ENCODE measurements at regions not wholly inside any gene's neighbourhood (a gene's known extent, or its start where the extent isn't known, plus 50 kb on each side); places are given as distances from the start of the nearest gene placed in this dataset.

- DNase-seq: no peak
These were observed 173.3 kb upstream of the MYCN start for GRCh38 chr2:15766911-15767597.

DNA sequence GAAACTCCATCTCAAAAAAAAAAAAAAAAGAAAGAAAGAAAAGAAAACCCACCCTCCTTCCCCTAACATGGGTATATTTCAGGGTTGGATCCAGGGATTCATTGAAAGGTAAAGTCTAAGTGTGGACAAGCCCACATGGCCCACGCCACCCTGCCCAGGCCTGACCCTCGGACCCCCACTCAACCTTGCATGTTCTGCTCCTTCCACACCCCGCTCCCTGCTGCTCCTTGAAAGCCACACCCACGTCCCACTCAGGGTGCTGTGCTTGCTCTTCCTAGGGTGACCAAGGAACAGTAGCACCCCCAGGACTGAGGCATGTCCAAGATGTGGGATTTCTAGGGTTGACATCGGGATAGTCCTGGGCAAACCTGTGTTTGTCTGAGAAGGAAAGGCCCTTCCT is 172.7 kb upstream of the MYCN start:
- DNase-seq: no peak

DNA sequence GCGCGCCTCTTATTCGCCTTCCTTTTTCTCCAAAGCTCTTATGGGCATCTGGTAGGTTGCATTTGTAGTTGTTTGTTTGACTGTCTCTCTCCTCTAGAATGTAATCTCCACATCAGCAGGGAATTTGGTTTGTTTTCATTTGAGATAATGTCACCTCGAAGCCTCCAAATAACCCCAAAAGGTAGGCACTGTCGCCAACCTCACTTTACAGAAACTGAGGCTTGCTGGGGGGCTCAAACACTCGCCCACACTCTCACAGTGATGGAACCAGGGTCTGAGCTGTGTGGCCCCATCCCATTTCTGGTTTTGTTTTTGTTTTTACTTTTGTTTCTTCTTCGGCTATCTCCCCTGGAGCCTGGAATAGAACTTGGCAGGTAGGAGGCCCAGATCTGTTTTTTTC is 172.2 kb upstream of the MYCN start:
- no peak for DNase-seq

DNA sequence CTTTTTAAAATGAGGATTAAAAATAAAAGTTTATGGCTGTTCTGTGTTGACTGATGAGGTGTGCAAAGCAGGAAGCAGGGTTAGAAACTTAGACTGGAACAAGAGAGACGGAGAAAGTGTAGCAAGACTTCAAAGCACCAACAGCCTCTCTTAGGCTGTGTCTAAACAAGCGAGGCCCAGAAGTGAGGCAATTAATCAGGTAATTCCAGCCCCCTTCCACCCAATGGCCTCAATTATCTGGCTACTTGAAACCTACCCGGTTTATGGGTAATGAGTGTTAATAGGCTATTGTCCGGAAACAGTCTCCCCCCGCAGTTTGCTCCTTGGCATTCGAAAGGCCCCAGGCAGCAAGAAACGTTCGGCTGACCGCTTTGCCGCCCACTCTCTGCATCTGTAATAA is 171.7 kb upstream of the MYCN start:
- DNase-seq: no peak

- DNase-seq: no peak
These were observed 171.1 kb upstream of the MYCN start for GRCh38 chr2:15769235-15769634.

DNA sequence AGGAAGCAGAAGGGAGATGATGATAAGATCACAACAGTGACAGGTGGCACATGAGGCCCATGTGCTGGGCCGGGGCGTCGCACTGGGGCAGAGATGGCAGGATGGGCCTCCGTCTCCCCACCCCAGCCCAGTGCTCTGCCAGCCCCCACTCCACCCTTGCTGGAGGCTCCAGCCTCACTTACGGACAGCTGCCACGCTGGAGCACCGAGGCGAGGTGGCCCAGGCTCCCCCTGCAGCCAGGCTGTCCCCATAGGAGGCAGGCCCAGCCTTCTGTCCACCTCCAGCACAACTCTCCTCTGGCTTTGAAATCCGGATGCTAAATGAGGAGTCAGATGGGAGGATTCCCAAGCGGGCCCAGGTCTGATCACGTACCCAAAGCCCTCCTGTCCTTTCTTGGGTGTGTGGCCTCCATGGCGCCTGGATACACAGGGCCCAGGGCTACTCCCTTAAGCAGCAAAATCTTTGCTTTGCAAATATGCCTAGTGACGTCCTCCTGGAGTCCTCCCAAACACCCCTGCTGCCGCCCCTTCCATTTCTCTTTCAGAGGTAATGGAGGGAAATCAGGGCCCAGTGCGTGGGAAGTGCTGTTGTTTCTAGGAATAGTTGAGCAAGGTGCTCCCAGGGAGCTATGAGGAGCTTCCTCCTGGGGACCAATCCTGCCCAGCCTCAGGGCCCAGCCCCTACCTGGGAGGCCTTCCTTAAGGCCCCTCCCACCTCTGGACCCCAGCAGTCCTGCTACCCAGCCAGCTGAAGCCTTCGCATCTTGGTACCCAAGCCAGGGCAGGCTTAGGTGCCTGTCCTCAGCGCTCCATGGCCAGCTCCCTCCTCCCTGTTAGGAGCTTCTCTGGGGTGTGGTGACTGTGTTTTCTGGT is 170.4 kb upstream of the MYCN start:
- DNase-seq: no peak

DNA sequence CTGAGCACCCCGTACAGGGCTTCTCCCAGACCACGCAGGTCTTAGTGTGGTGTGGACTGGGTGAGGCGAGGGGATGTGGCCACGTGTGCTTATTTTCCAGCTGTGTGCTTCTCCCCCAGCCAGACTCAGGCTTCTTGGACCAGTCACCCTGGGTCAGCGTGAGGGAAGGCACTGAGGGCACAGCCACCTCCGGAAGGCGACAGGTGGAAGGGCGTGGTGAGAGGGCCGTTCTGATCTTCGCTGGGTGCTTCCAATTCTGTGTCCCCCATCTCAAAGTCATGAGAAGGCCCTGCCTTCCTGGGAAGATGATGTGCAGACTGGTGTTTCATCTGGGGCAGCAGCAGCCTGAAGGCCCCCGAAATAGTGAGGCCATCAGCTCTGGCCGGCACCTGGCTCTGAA is 169.7 kb upstream of the MYCN start:
- DNase-seq: no peak

GRCh38 chr2:15771124-15771523 is 169.2 kb upstream of the MYCN start:
- no peak for DNase-seq

GRCh38 chr2:15772086-15772595 is 168.2 kb upstream of the MYCN start:
- no peak for DNase-seq

GRCh38 chr2:15772681-15773080 is 167.7 kb upstream of the MYCN start:
- no peak for DNase-seq

GRCh38 chr2:15773204-15773603 is 167.1 kb upstream of the MYCN start:
- no peak for DNase-seq

DNA sequence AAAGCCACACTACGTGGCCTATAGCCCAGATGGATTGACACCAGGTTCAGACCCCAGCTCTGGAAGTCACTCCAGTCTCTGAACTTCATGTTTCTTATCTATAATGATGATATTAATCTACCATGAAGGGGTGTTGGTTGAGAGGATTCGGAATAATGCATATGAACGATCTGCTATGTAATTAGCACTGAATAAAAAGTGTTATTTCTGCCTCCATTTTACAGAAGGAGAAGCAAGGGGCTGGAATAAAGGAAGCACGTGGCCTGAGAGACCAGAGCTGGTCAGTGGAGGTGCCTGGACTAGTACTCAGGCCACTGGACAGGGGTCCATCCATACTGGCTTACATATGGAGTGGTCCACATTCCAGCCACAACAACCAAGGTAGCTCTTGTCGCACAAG is 166.5 kb upstream of the MYCN start:
- no peak for DNase-seq

DNA sequence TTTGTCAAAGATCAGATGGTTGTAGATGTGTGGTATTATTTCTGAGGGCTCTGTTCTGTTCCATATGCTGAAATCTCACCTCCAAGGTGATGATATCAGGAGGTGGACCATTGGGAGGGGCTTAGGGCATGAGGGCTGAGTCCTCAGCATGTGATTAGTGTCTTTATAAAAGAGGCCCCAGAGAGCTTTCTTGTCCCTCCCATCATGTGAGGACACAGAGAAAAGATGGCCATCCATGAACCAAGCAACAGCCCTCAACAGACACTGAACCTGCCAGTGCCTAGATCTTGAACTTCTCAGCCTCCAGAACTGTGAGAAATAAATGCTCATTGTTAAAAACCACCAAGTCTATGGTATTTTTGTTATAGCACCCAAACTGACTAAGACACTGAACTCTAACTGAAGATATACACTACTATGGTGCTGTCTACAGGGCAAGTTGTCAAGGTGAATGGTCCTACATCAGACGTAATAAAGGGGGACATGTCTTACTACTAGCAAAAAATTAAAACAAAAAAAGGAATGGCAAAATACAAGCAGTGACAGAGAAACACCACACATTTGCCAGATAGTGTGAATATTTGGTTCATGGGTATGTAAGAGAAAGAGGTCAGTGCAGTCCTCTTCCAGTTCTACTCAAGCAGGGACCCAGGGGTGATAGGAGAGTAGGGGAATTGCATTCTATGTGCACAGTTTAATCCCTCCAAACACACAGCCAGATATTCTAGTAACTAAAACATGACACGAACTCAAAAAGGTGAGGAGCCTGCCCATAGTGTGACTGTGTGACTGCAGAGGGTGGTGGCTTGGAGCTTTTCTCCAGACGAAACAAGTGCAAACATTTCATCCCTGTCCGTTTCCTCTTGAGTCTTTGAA is 164.4 kb upstream of the MYCN start:
- DNase-seq: no peak

GRCh38 chr2:15776629-15776919 is 163.8 kb upstream of the MYCN start:
- no peak for DNase-seq

DNA sequence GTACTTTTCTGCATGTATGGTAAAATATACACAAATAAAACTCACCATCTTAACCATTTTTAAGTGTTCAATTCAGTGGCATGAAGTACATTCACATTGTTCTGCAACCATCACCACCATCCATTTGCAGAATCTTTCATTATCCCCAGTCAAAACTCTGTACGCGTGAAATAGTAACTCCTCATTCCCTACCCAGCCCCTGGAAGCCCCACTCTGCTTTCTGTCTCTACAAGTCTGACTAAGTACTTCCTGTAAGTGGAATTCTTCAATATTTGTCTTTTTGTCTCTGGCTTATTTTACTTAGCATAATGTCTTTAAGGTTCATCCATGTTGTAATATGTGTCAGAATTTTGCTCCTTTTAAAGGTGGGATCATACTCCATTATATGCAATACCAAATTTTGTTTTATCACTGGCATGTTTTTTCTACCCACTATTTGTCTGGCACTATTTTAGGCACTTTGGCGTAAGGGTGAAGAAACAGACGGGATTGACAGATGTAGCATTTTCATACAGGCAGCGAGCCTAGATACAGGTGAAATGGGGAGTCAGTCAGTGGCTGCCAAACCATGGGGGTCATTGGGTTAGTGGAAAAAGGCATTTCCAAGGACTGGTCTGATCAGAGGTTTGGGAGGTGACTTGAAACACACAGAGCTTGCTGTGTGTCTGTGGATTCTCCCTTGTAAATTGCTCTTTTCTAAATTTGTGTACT is 163.2 kb upstream of the MYCN start:
- DNase-seq: no peak

GRCh38 chr2:15777795-15778371 is 162.5 kb upstream of the MYCN start:
- DNase-seq: no peak

GRCh38 chr2:15778529-15779219 is 161.7 kb upstream of the MYCN start:
- no peak for DNase-seq

GRCh38 chr2:15779381-15780041 is 160.8 kb upstream of the MYCN start:
- no peak for DNase-seq

GRCh38 chr2:15780234-15780633 is 160.1 kb upstream of the MYCN start:
- DNase-seq: no peak

DNA sequence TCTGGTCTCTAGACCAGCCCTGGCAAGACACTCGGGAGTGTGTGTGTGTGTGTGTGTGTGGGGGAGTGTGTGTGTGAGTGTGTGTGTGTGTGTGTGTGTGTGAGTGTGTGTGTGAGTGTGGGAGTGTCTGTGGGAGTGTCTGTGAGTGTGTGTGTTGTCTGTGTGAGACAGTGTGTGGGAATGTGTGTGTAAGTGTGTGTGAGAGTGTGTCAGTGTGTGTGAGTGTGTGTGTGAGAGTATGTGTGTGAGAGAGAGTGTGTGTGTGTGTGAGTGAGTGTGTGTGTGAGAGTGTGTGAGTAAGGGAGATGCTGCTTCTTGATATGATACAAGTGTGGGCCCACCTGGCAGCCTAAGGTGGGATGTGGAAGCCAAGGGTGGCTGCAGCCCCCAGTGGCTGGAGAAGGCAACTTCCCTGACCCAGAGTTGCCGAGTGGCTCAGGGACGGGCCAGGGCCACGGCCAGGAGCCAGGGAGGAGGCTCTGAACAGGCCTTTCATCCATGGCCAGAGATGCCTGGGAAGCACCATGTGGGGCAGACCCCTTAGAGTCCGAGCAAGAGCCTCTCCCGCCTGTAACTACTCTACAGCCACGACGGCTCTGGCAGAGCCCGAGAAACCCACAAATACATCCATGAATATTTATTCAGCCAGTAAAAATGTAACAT is 159.3 kb upstream of the MYCN start:
- DNase-seq: no peak
